H1 (cell line): ENCODE measurements at regions not wholly inside any gene's neighbourhood (a gene's known extent, or its start where the extent isn't known, plus 50 kb on each side); places are given as distances from the start of the nearest gene placed in this dataset.

Experiments
- CTCF ChIA-PET: fragments of 300-600 bp; sonication (Branson Sonifier 250); formaldehyde crosslinking; loops from one replicate; lab custom pipeline; 2021; ENCODE audit not compliant: partially characterized antibody; lab: Charles Lee
- POLR2A ChIA-PET: fragments of 300-600 bp; sonication (Branson Sonifier 250); formaldehyde crosslinking; loops from one replicate; lab custom pipeline; 2021; ENCODE audit warnings: inconsistent platforms; ENCODE audit not compliant: partially characterized antibody; lab: Charles Lee
- DNase-seq, 2 experiments: peaks; one replicate each; pipeline versions ENCODE4 v3.0.0 to v3.0.0-alpha.2; 2010 to 2022; ENCODE audit warnings: low spot score in 2 of 2, low read depth in 1 of 2, mixed read lengths in 1 of 2
- FAIRE-seq: peaks from 2 replicates; lab custom pipeline; 2011; peaks lifted over from hg19 to GRCh38; lab: Jason Lieb, UNC
- H2AFZ ChIP-seq: 2 replicates; pipeline ENCODE4 v1.8.1; 2012; ENCODE audit warnings: low read length, inconsistent platforms
- H2AK5ac ChIP-seq: 2 replicates; pipeline ENCODE4 v1.6.1; 2013; ENCODE audit warnings: low read depth, low read length
- H2BK120ac ChIP-seq: replicated peaks from 2 replicates; pipeline ENCODE3; 2013; ENCODE audit warnings: low read depth, low read length, inconsistent platforms
- H2BK12ac ChIP-seq: 2 replicates; pipeline ENCODE4 v1.6.1; 2013; ENCODE audit warnings: low read depth, low read length
- H2BK15ac ChIP-seq: 2 replicates; pipeline ENCODE4 v1.6.1; 2013; ENCODE audit warnings: low read length
- H2BK20ac ChIP-seq: 2 replicates; pipeline ENCODE4 v1.6.1; 2013; ENCODE audit warnings: low read length
- H2BK5ac ChIP-seq: 2 replicates; pipeline ENCODE4 v1.6.1; 2013; ENCODE audit warnings: low read depth, low read length
- H3K14ac ChIP-seq: 2 replicates; pipeline ENCODE4 v1.6.1; 2013; ENCODE audit warnings: inconsistent platforms; ENCODE audit not compliant: insufficient read length
- H3K18ac ChIP-seq: 2 replicates; pipeline ENCODE4 v1.6.1; 2013; ENCODE audit warnings: low read length; ENCODE audit errors: extremely low read depth
- H3K23ac ChIP-seq: 2 replicates; pipeline ENCODE4 v1.6.1; 2013; ENCODE audit warnings: inconsistent platforms; ENCODE audit not compliant: insufficient read length
- H3K23me2 ChIP-seq: 2 replicates; pipeline ENCODE4 v1.6.1; 2013; ENCODE audit warnings: low read depth, low read length
- H3K27ac ChIP-seq: 2 replicates; pipeline ENCODE4 v1.6.1; 2011; ENCODE audit warnings: low read depth, low read length, inconsistent platforms
- H3K27me3 ChIP-seq, 4 experiments: replicated peaks in 1 of 4; 1 replicate in 1 of 4; 2 replicates in 3 of 4; pipeline versions ENCODE4 v1.6.1 to v1.8.1; 2011 to 2013; ENCODE audit warnings: low read length in 3 of 4, mild to moderate bottlenecking in 3 of 4, inconsistent platforms in 2 of 4, mixed read lengths in 2 of 4, moderate library complexity in 1 of 4; ENCODE audit not compliant: control insufficient read depth in 3 of 4, insufficient read depth in 3 of 4; ENCODE audit errors: extremely low read depth in 1 of 4
- H3K36me3 ChIP-seq, 4 experiments: 2 replicates each; pipeline versions ENCODE4 v1.6.1 to v1.8.1; 2011 to 2013; ENCODE audit warnings: mild to moderate bottlenecking in 4 of 4, low read length in 3 of 4, moderate library complexity in 2 of 4, control low read depth in 1 of 4, inconsistent platforms in 1 of 4; ENCODE audit not compliant: insufficient read depth in 4 of 4, control insufficient read depth in 2 of 4
- H3K4ac ChIP-seq: replicated peaks from 2 replicates; pipeline ENCODE3; 2013; ENCODE audit warnings: low read length, low read depth, mixed read lengths, inconsistent platforms; ENCODE audit not compliant: insufficient read length
- H3K4me1 ChIP-seq, 4 experiments: replicated peaks in 1 of 4; 1 replicate in 1 of 4; 2 replicates in 3 of 4; pipeline versions ENCODE4 v1.6.1 to v1.8.1; 2011 to 2013; ENCODE audit warnings: low read length in 3 of 4, inconsistent platforms in 2 of 4, mixed read lengths in 1 of 4; ENCODE audit not compliant: insufficient read depth in 4 of 4, control insufficient read depth in 3 of 4
- H3K4me2 ChIP-seq, 2 experiments: 2 replicates each; pipeline versions ENCODE4 v1.6.1 to v1.8.1; 2011 to 2013; ENCODE audit warnings: low read depth in 2 of 2, low read length in 2 of 2, control low read depth in 1 of 2, inconsistent platforms in 1 of 2, mild to moderate bottlenecking in 1 of 2; ENCODE audit not compliant: insufficient read depth in 1 of 2
- H3K4me3 ChIP-seq, 4 experiments: fragments of 200-600, 300-600 bp in 1 of 4; sonication (generic), shearing (Covaris generic), sonication (Bioruptor Twin) in 1 of 4; 2 replicates each; pipeline versions ENCODE4 v1.5.1 to v1.8.1; 2011 to 2016; ENCODE audit warnings: low read length in 4 of 4, low read depth in 3 of 4, control low read depth in 2 of 4, inconsistent platforms in 2 of 4, mild to moderate bottlenecking in 2 of 4, mixed read lengths in 1 of 4, moderate library complexity in 1 of 4; ENCODE audit not compliant: insufficient read depth in 2 of 4; ENCODE audit errors: extremely low read depth in 1 of 4
- H3K56ac ChIP-seq: replicated peaks from 2 replicates; pipeline ENCODE3; 2013; ENCODE audit warnings: low read depth, mild to moderate bottlenecking, mixed read lengths, low read length, inconsistent platforms; ENCODE audit not compliant: insufficient read length
- H3K79me1 ChIP-seq: 2 replicates; pipeline ENCODE4 v1.6.1; 2013; ENCODE audit warnings: low read depth, low read length, control low read depth
- H3K79me2 ChIP-seq, 2 experiments: 2 replicates each; pipeline versions ENCODE4 v1.6.1 to v1.8.1; 2012 to 2013; ENCODE audit warnings: low read length in 2 of 2, mild to moderate bottlenecking in 2 of 2, inconsistent platforms in 1 of 2; ENCODE audit not compliant: insufficient read depth in 2 of 2, control insufficient read depth in 1 of 2
- H3K9ac ChIP-seq, 4 experiments: replicated peaks in 1 of 4; 1 replicate in 1 of 4; 2 replicates in 3 of 4; pipeline versions ENCODE4 v1.6.1 to v1.8.1; 2011 to 2013; ENCODE audit warnings: low read depth in 3 of 4, low read length in 3 of 4, control low read depth in 2 of 4, mild to moderate bottlenecking in 2 of 4, moderate library complexity in 2 of 4, inconsistent platforms in 1 of 4; ENCODE audit errors: extremely low read depth in 1 of 4
- H3K9me3 ChIP-seq, 2 experiments: 2 replicates each; pipeline versions ENCODE4 v1.6.1 to v1.8.1; 2012 to 2013; ENCODE audit warnings: mild to moderate bottlenecking in 2 of 2, moderate library complexity in 2 of 2, control low read depth in 1 of 2, inconsistent platforms in 1 of 2, low read depth in 1 of 2, low read length in 1 of 2, mixed read lengths in 1 of 2; ENCODE audit not compliant: insufficient read depth in 2 of 2
- H4K20me1 ChIP-seq, 2 experiments: replicated peaks in 1 of 2; 2 replicates each; pipeline versions ENCODE3 to v1.8.1; 2011 to 2013; ENCODE audit warnings: inconsistent platforms in 2 of 2, low read length in 2 of 2, mild to moderate bottlenecking in 1 of 2; ENCODE audit not compliant: insufficient read depth in 2 of 2, control insufficient read depth in 1 of 2
- H4K5ac ChIP-seq: 2 replicates; pipeline ENCODE4 v1.6.1; 2013; ENCODE audit warnings: low read length, low read depth, mixed read lengths, inconsistent platforms; ENCODE audit not compliant: insufficient read length
- H4K8ac ChIP-seq: 2 replicates; pipeline ENCODE4 v1.8.0; 2013; ENCODE audit warnings: mild to moderate bottlenecking, moderate library complexity, low read length, inconsistent platforms; ENCODE audit not compliant: insufficient read depth; ENCODE audit errors: extremely low read depth
- H4K91ac ChIP-seq: replicated peaks from 2 replicates; pipeline ENCODE3; 2013; ENCODE audit warnings: low read length, mixed read lengths, inconsistent platforms; ENCODE audit not compliant: insufficient read length
- CBX5 ChIP-seq: fragments of 300-800, 300-1000 bp; sonication (generic); IDR thresholded peaks from 2 replicates; pipeline ENCODE4 v1.7.1; 2016; ENCODE audit warnings: antibody characterized with exemption, low read length, low read depth
- CHD1 ChIP-seq: IDR thresholded peaks from 2 replicates; pipeline ENCODE4 v1.6.1; 2012; ENCODE audit warnings: low read depth, low read length, improper control_type of control experiment
- CTBP2 ChIP-seq: IDR thresholded peaks from 2 replicates; pipeline ENCODE4 v1.7.0; 2011; ENCODE audit warnings: borderline replicate concordance, mild to moderate bottlenecking, moderate library complexity, mixed read lengths, low read length; ENCODE audit not compliant: insufficient read depth, insufficient read length
- EZH2 ChIP-seq: fragments of 200-600 bp; sonication (generic); IDR thresholded peaks from 2 replicates; pipeline ENCODE4 v1.7.1; 2012; ENCODE audit warnings: low read depth, mild to moderate bottlenecking, moderate library complexity, low read length, inconsistent platforms; ENCODE audit not compliant: severe bottlenecking
- JUN ChIP-seq: IDR thresholded peaks from 2 replicates; pipeline ENCODE4 v1.6.1; 2011; ENCODE audit warnings: low read depth, mild to moderate bottlenecking, improper control_type of control experiment, low read length
- KDM1A ChIP-seq: fragments of 200-600, 300-600 bp; sonication (generic); IDR thresholded peaks from 2 replicates; pipeline ENCODE4 v1.7.1; 2016; ENCODE audit warnings: mild to moderate bottlenecking, low read length, borderline replicate concordance
- NANOG ChIP-seq: IDR thresholded peaks from 2 replicates; pipeline ENCODE4 v1.6.1; 2011; ENCODE audit warnings: low read length, low read depth, mild to moderate bottlenecking, inconsistent platforms; ENCODE audit not compliant: insufficient read depth, poor library complexity, severe bottlenecking
- SAP30 ChIP-seq: fragments of 300-600 bp; sonication (generic); IDR thresholded peaks from 2 replicates; pipeline ENCODE4 v1.7.1; 2012; ENCODE audit warnings: low read length, moderate library complexity, mild to moderate bottlenecking, inconsistent platforms; ENCODE audit not compliant: insufficient read depth, insufficient replicate concordance
- SP2 ChIP-seq: IDR thresholded peaks from 2 replicates; pipeline ENCODE4 v1.6.1; 2012; ENCODE audit warnings: mild to moderate bottlenecking, low read length, inconsistent platforms
- TBP ChIP-seq: IDR thresholded peaks from 2 replicates; pipeline ENCODE4 v1.6.1; 2011; ENCODE audit warnings: low read depth, low read length, improper control_type of control experiment
- TCF12 ChIP-seq: IDR thresholded peaks from 2 replicates; pipeline ENCODE4 v1.6.1; 2011; ENCODE audit warnings: low read depth, mild to moderate bottlenecking, low read length
- ZNF274 ChIP-seq: IDR thresholded peaks from 2 replicates; pipeline ENCODE4 v1.7.0; 2012; ENCODE audit warnings: low read length, borderline replicate concordance; ENCODE audit errors: extremely low read depth
- TF ChIP-seq, protein P1 (sequence below): IDR thresholded peaks from 2 replicates; pipeline ENCODE4 v1.6.1; 2011; ENCODE audit warnings: low read length, improper control_type of control experiment

DNA sequence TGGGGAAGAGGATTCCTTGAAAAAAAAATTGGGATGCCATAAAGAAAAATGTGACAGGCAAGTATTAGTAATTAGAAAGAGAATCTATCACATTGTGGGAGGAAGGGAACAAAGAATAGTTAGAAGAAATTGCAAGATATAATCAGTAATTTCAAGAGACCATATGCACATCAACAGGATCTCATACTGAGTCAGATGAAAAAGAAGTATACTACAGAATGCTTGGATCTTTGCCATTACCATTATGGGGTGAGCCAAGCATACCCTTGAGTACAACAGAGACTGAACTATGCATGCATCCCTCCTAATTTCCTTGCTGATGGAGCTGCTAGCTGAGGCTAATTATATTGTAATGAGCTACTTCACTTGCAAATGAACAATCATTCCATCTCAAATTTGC lies 287.6 kb downstream of the PAPSS1 start:
- H2BK15ac ChIP-seq = no peak overlapping the region
- no peaks in the 10 kb centered on the region for H3K9me3 ChIP-seq
- H3K23me2 ChIP-seq = no peaks in the 10 kb centered on the region
- no peaks in the 10 kb centered on the region for H3K27me3 ChIP-seq
- H4K20me1 ChIP-seq = no peaks in the 10 kb centered on the region
- CTCF ChIA-PET = interaction anchor here (0.6 kb wide), 1 partner anchor 256 kb away, joined by 3 read pairs; no protein-coding TSS in a partner anchor
- no peak overlapping the region for H3K27ac ChIP-seq
- no peak for TF ChIP-seq SP2
- TF ChIP-seq ZNF274 = no peak
- TF ChIP-seq, protein P1, sequence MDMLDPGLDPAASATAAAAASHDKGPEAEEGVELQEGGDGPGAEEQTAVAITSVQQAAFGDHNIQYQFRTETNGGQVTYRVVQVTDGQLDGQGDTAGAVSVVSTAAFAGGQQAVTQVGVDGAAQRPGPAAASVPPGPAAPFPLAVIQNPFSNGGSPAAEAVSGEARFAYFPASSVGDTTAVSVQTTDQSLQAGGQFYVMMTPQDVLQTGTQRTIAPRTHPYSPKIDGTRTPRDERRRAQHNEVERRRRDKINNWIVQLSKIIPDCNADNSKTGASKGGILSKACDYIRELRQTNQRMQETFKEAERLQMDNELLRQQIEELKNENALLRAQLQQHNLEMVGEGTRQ = no peak
- TF ChIP-seq TCF12 = no peak
- TF ChIP-seq JUN = no peak
- TF ChIP-seq CHD1 = no peak
- TF ChIP-seq NANOG = no peak
- TF ChIP-seq EZH2 = no peak
- no peak for TF ChIP-seq KDM1A
- no peak for TF ChIP-seq SAP30
- no peak for TF ChIP-seq TBP
- no peak for TF ChIP-seq CTBP2
- TF ChIP-seq CBX5 = no peak
- H3K14ac ChIP-seq = no peak overlapping the region
- no peak overlapping the region for H2BK12ac ChIP-seq
- H4K8ac ChIP-seq = no peak overlapping the region
- no peak overlapping the region for H3K4me3 ChIP-seq
- no peak overlapping the region for H3K18ac ChIP-seq
- H2BK5ac ChIP-seq = no peak overlapping the region
- FAIRE-seq (no peak), DNase-seq (no peak)
- no peak overlapping the region for H3K4me2 ChIP-seq
- H3K4ac ChIP-seq = no peak overlapping the region
- H2AK5ac ChIP-seq = no peak overlapping the region
- no peak overlapping the region for H2BK20ac ChIP-seq
- no peaks in the 10 kb centered on the region for H3K79me2 ChIP-seq
- H3K79me1 ChIP-seq = no peaks in the 10 kb centered on the region
- no peak overlapping the region for H3K23ac ChIP-seq
- H3K36me3 ChIP-seq = no peaks in the 10 kb centered on the region
- POLR2A ChIA-PET = no interaction called here
- no peak overlapping the region for H4K91ac ChIP-seq
- no peak overlapping the region for H3K56ac ChIP-seq
- no peak overlapping the region for H4K5ac ChIP-seq
- no peak overlapping the region for H2AFZ ChIP-seq
- H3K4me1 ChIP-seq = no peaks in the 10 kb centered on the region
- no peak overlapping the region for H3K9ac ChIP-seq
- H2BK120ac ChIP-seq = no peak overlapping the region
